SK-N-SH (cell line): ENCODE measurements at regions not wholly inside any gene's neighbourhood (a gene's known extent, or its start where the extent isn't known, plus 50 kb on each side); places are given as distances from the start of the nearest gene placed in this dataset.

Experiments
- CTCF ChIA-PET: fragments of 300-600, 350-600 bp; formaldehyde crosslinking; extraction: SDS; loops from one replicate; lab custom pipeline; 2021; lab: Yijun Ruan, JAX
- POLR2A ChIA-PET: fragments of 350-600 bp; sonication (Branson Sonifier 250); formaldehyde crosslinking; extraction: SDS; loops from one replicate; lab custom pipeline; 2020; ENCODE audit warnings: antibody characterized with exemption, inconsistent platforms; lab: Yijun Ruan, JAX
- DNase-seq: peaks from one replicate; pipeline ENCODE4 v3.0.0; 2012
- H2AFZ ChIP-seq: fragments of 200-600 bp; sonication (generic); 2 replicates; pipeline ENCODE4 v1.8.1; 2016; ENCODE audit warnings: antibody characterized with exemption, mild to moderate bottlenecking, low read depth
- H3F3A ChIP-seq: fragments of 200-600 bp; sonication (generic); replicated peaks from 2 replicates; pipeline ENCODE3; 2016; ENCODE audit warnings: antibody characterized with exemption, mild to moderate bottlenecking; ENCODE audit not compliant: insufficient read depth
- H3K27ac ChIP-seq, 2 experiments: fragments of 200-500 bp in 1 of 2; fragments of 200-600 bp in 1 of 2; sonication (Bioruptor generic) in 1 of 2; sonication (generic), shearing (Covaris generic) in 1 of 2; 2 replicates each; pipeline versions ENCODE4 v1.5.1 to v1.6.1; 2014 to 2016; ENCODE audit warnings: low read depth in 2 of 2, inconsistent platforms in 1 of 2, low read length in 1 of 2, mild to moderate bottlenecking in 1 of 2, mixed read lengths in 1 of 2
- H3K27me3 ChIP-seq: fragments of 200-600 bp; sonication (generic), shearing (Covaris generic); 2 replicates; pipeline ENCODE4 v1.6.1; 2016; ENCODE audit warnings: mixed run types; ENCODE audit not compliant: insufficient read depth
- H3K36me3 ChIP-seq, 2 experiments: fragments of 200-500 bp in 1 of 2; fragments of 200-600 bp in 1 of 2; sonication (Bioruptor generic) in 1 of 2; sonication (generic) in 1 of 2; replicated peaks in 1 of 2; 2 replicates each; pipeline versions ENCODE3 to v1.5.1; 2014 to 2016; ENCODE audit warnings: low read length in 1 of 2, mild to moderate bottlenecking in 1 of 2; ENCODE audit not compliant: insufficient read depth in 2 of 2, control insufficient read depth in 1 of 2
- H3K4me1 ChIP-seq, 2 experiments: fragments of 200-500 bp in 1 of 2; fragments of 200-600 bp in 1 of 2; sonication (Bioruptor generic) in 1 of 2; sonication (generic), shearing (Covaris generic) in 1 of 2; 2 replicates each; pipeline versions ENCODE4 v1.5.1 to v1.6.1; 2014 to 2016; ENCODE audit warnings: low read depth in 1 of 2, low read length in 1 of 2, mixed run types in 1 of 2; ENCODE audit not compliant: insufficient read depth in 2 of 2, control insufficient read depth in 1 of 2
- H3K4me2 ChIP-seq: fragments of 200-600 bp; sonication (generic), shearing (Covaris generic); 2 replicates; pipeline ENCODE4 v1.6.1; 2017; ENCODE audit warnings: mixed run types
- H3K4me3 ChIP-seq, 2 experiments: fragments of 200-500 bp in 1 of 2; fragments of 200-600 bp in 1 of 2; sonication (Bioruptor generic) in 1 of 2; sonication (generic), shearing (Covaris generic) in 1 of 2; 2 replicates each; pipeline versions ENCODE4 v1.5.1 to v1.8.1; 2014 to 2016; ENCODE audit warnings: low read depth in 2 of 2, inconsistent platforms in 1 of 2, low read length in 1 of 2, mild to moderate bottlenecking in 1 of 2, mixed read lengths in 1 of 2, moderate library complexity in 1 of 2
- H3K79me2 ChIP-seq: fragments of 200-600 bp; sonication (generic); 2 replicates; pipeline ENCODE4 v1.8.1; 2017; ENCODE audit warnings: mild to moderate bottlenecking; ENCODE audit not compliant: insufficient read depth
- H3K9ac ChIP-seq: fragments of 200-600 bp; sonication (generic); 2 replicates; pipeline ENCODE4 v1.6.1; 2017; ENCODE audit warnings: mixed run types
- H3K9me2 ChIP-seq: fragments of 200-600 bp; sonication (generic); 2 replicates; pipeline ENCODE4 v1.6.1; 2017; ENCODE audit warnings: mixed run types
- H3K9me3 ChIP-seq: fragments of 200-600 bp; sonication (generic); 2 replicates; pipeline ENCODE4 v1.6.1; 2017; ENCODE audit warnings: mixed run types, mild to moderate bottlenecking, moderate library complexity
- H4K20me1 ChIP-seq: fragments of 200-600 bp; sonication (generic); 2 replicates; pipeline ENCODE4 v1.6.1; 2017; ENCODE audit warnings: mild to moderate bottlenecking, mixed run types; ENCODE audit not compliant: insufficient read depth
- ELF1 ChIP-seq: IDR thresholded peaks from 2 replicates; pipeline ENCODE4 v1.4.0; 2012
- EP300 ChIP-seq, 2 experiments: IDR thresholded peaks; 2 replicates each; pipeline versions ENCODE4 v1.4.0 to v1.6.1; 2012; ENCODE audit warnings: borderline replicate concordance in 1 of 2, low read depth in 1 of 2, low read length in 1 of 2
- FOSL2 ChIP-seq: IDR thresholded peaks from 2 replicates; pipeline ENCODE4 v1.4.0; 2012; ENCODE audit warnings: low read depth, mild to moderate bottlenecking, moderate library complexity, borderline replicate concordance
- FOXJ3 ChIP-seq: sonication (generic); formaldehyde crosslinking; IDR thresholded peaks from 2 replicates; pipeline ENCODE4 v1.5.1; 2020; ENCODE audit warnings: mild to moderate bottlenecking, missing genetic modification reagents
- FOXM1 ChIP-seq: IDR thresholded peaks from 2 replicates; pipeline ENCODE4 v1.4.0; 2012; ENCODE audit warnings: low read depth, mild to moderate bottlenecking
- GABPA ChIP-seq: IDR thresholded peaks from 2 replicates; pipeline ENCODE4 v1.4.0; 2012; ENCODE audit warnings: low read depth, mild to moderate bottlenecking
- MAX ChIP-seq: IDR thresholded peaks from 2 replicates; pipeline ENCODE4 v1.4.0; 2012; ENCODE audit warnings: low read depth
- MEF2A ChIP-seq: IDR thresholded peaks from 2 replicates; pipeline ENCODE4 v1.4.0; 2012; ENCODE audit warnings: low read depth, borderline replicate concordance
- NFIC ChIP-seq: IDR thresholded peaks from 2 replicates; pipeline ENCODE4 v1.4.0; 2012; ENCODE audit warnings: borderline replicate concordance
- NRF1 ChIP-seq: IDR thresholded peaks from 2 replicates; pipeline ENCODE4 v1.6.1; 2012; ENCODE audit warnings: low read depth, mild to moderate bottlenecking, low read length
- RAD21 ChIP-seq: IDR thresholded peaks from 2 replicates; pipeline ENCODE4 v1.6.1; 2012; ENCODE audit warnings: mild to moderate bottlenecking, low read length
- REST ChIP-seq: IDR thresholded peaks from 2 replicates; pipeline ENCODE4 v1.6.1; 2012; ENCODE audit warnings: mild to moderate bottlenecking, low read depth, low read length, moderate library complexity
- SMC3 ChIP-seq: IDR thresholded peaks from 2 replicates; pipeline ENCODE4 v1.6.1; 2012; ENCODE audit warnings: low read depth, low read length, improper control_type of control experiment
- USF1 ChIP-seq: IDR thresholded peaks from 2 replicates; pipeline ENCODE4 v1.4.0; 2012; ENCODE audit warnings: low read depth, borderline replicate concordance
- USF2 ChIP-seq: fragments of 150-350 bp; IDR thresholded peaks from 2 replicates; pipeline ENCODE4 v1.6.1; 2017; ENCODE audit warnings: antibody characterized with exemption, low read length, low read depth, borderline replicate concordance
- YY1 ChIP-seq: IDR thresholded peaks from 2 replicates; pipeline ENCODE4 v1.4.0; 2012; ENCODE audit warnings: low read depth, mild to moderate bottlenecking
- ZBTB33 ChIP-seq: IDR thresholded peaks from 2 replicates; pipeline ENCODE4 v1.4.0; 2012; ENCODE audit warnings: low read depth, borderline replicate concordance
- WGBS: methylation state at CpG from one replicate; pipeline ENCODE4 v1.1.6; 2017; ENCODE audit warnings: low lambda C conversion rate; 5-methylcytosine and 5-hydroxymethylcytosine counted together

GRCh38 chr7:46549892-46550639, 629.0 kb upstream of the IGFBP3 start:
- Histone ChIP-seq H2AFZ (no peak overlapping the region; the same call in 1 of the 2 replicates), H3K4me2 (no peak overlapping the region), H3K4me1 (no peaks in the 10 kb centered on the region), H3K27ac (no peak overlapping the region), H3K9ac (no peak overlapping the region), H3K79me2 (no peaks in the 10 kb centered on the region), H4K20me1 (no peaks in the 10 kb centered on the region), H3K9me3 (no peaks in the 10 kb centered on the region), H3K9me2 (no peaks in the 10 kb centered on the region), H3K36me3 (no peaks in the 10 kb centered on the region), H3K4me3 (no peak overlapping the region), H3K27me3 (no peaks in the 10 kb centered on the region), H3F3A (no peaks in the 10 kb centered on the region)
- 50% methylated on average over 3 of the region's 3 CpGs for WGBS
- TF ChIP-seq NRF1 = no peak
- TF ChIP-seq MEF2A = no peak
- TF ChIP-seq USF2 = no peak
- TF ChIP-seq SMC3 = no peak
- no peak for TF ChIP-seq ZBTB33
- no peak for TF ChIP-seq MAX
- no peak for TF ChIP-seq FOXJ3 (CRISPR knock-in tag)
- no peak for TF ChIP-seq GABPA
- TF ChIP-seq YY1 = no peak
- no peak for TF ChIP-seq RAD21
- TF ChIP-seq EP300 (IDR thresholded peaks at IDR 0.05; ENCODE audit: borderline replicate concordance in 1 of 2, low read depth in 1 of 2, low read length in 1 of 2) = no peak
- TF ChIP-seq REST = no peak
- no peak for TF ChIP-seq ELF1
- TF ChIP-seq USF1 = no peak
- no peak for TF ChIP-seq NFIC
- no peak for TF ChIP-seq FOXM1
- no peak for TF ChIP-seq FOSL2
- ChIA-PET POLR2A (no interaction called here), CTCF (interaction anchor here (0.7 to 0.9 kb wide), 2 partner anchors 9 to 627 kb away, joined by 3 to 4 read pairs; no protein-coding TSS in a partner anchor)
- no peak for DNase-seq
